IMR-90 (cell line): ENCODE measurements at regions not wholly inside any gene's neighbourhood (a gene's known extent, or its start where the extent isn't known, plus 50 kb on each side); places are given as distances from the start of the nearest gene placed in this dataset.

ENCODE experiments used
- ATAC-seq: fragments of 200-7000 bp; cut with Tn5 transposase; 2 replicates; pipeline ENCODE4 v1.9.1; 2020; ENCODE audit warnings: low read depth, mild to moderate bottlenecking, moderate library complexity
- BruUV-seq: library from RNA; stranded (reverse); fragments of 400-500 nt; replicated peaks from 2 replicates; lab custom pipeline; 2021; lab: Mats Ljungman, UMichigan
- CTCF ChIA-PET: fragments of 300-600 bp; formaldehyde crosslinking; extraction: SDS; loops from one replicate; lab custom pipeline; 2021; ENCODE audit warnings: antibody characterized with exemption; lab: Yijun Ruan, JAX
- POLR2A ChIA-PET: fragments of 300-600 bp; sonication (Branson Sonifier 250); formaldehyde crosslinking; loops from one replicate; lab custom pipeline; 2022; ENCODE audit warnings: antibody characterized with exemption; ENCODE audit not compliant: unreplicated experiment; lab: Charles Lee
- DNase-seq: peaks from one replicate; pipeline ENCODE4 v3.0.0; 2013
- H2AFZ ChIP-seq: replicated peaks from 2 replicates; pipeline ENCODE3; 2013; ENCODE audit warnings: low read length, mild to moderate bottlenecking; ENCODE audit not compliant: poor library complexity
- H2AK5ac ChIP-seq: 2 replicates; pipeline ENCODE4 v1.6.1; 2013; ENCODE audit warnings: low read depth, low read length, inconsistent platforms
- H2AK9ac ChIP-seq: replicated peaks from 2 replicates; pipeline ENCODE3; 2013; ENCODE audit warnings: mild to moderate bottlenecking, low read depth, low read length, moderate library complexity; ENCODE audit not compliant: poor library complexity
- H2BK120ac ChIP-seq: 2 replicates; pipeline ENCODE4 v1.6.1; 2013; ENCODE audit warnings: low read depth, low read length, inconsistent platforms
- H2BK15ac ChIP-seq: 3 replicates; pipeline ENCODE4 v1.6.1; 2013; ENCODE audit warnings: low read depth, low read length, inconsistent platforms
- H2BK20ac ChIP-seq: 2 replicates; pipeline ENCODE4 v1.6.1; 2013; ENCODE audit warnings: low read depth, mild to moderate bottlenecking, inconsistent platforms, low read length, moderate library complexity
- H2BK5ac ChIP-seq: 2 replicates; pipeline ENCODE4 v1.6.1; 2013; ENCODE audit warnings: mild to moderate bottlenecking, low read depth, low read length, inconsistent platforms; ENCODE audit not compliant: poor library complexity, severe bottlenecking
- H3K14ac ChIP-seq: replicated peaks from 2 replicates; pipeline ENCODE4 v1.6.1; 2013; ENCODE audit warnings: low read depth, low read length, inconsistent platforms
- H3K18ac ChIP-seq: 2 replicates; pipeline ENCODE4 v1.6.1; 2013; ENCODE audit warnings: low read depth, low read length, control low read depth
- H3K23ac ChIP-seq: 2 replicates; pipeline ENCODE4 v1.6.1; 2013; ENCODE audit warnings: low read depth, low read length, inconsistent platforms
- H3K27ac ChIP-seq: 2 replicates; pipeline ENCODE4 v1.5.1; 2013; ENCODE audit warnings: mild to moderate bottlenecking, control low read depth, low read length; ENCODE audit not compliant: insufficient read depth
- H3K27me3 ChIP-seq: 2 replicates; pipeline ENCODE4 v1.6.1; 2013; ENCODE audit warnings: low read length; ENCODE audit not compliant: control insufficient read depth, insufficient read depth
- H3K36me3 ChIP-seq: 2 replicates; pipeline ENCODE4 v1.6.1; 2013; ENCODE audit warnings: low read length, mixed read lengths; ENCODE audit not compliant: control insufficient read depth, insufficient read depth
- H3K4ac ChIP-seq: 2 replicates; pipeline ENCODE4 v1.6.1; 2013; ENCODE audit warnings: low read depth, low read length, inconsistent platforms
- H3K4me1 ChIP-seq: 2 replicates; pipeline ENCODE4 v1.6.1; 2013; ENCODE audit warnings: low read length, mixed read lengths; ENCODE audit not compliant: control insufficient read depth, insufficient read depth
- H3K4me2 ChIP-seq: 2 replicates; pipeline ENCODE4 v1.6.1; 2013; ENCODE audit warnings: low read depth, mild to moderate bottlenecking, control low read depth, low read length, moderate library complexity
- H3K4me3 ChIP-seq: 2 replicates; pipeline ENCODE4 v1.5.1; 2013; ENCODE audit warnings: low read depth, mild to moderate bottlenecking, control low read depth, low read length, moderate library complexity; ENCODE audit not compliant: insufficient read depth
- H3K56ac ChIP-seq: 2 replicates; pipeline ENCODE4 v1.6.1; 2013; ENCODE audit warnings: low read length, inconsistent platforms; ENCODE audit not compliant: insufficient read depth; ENCODE audit errors: extremely low read depth
- H3K79me1 ChIP-seq, 2 experiments: 2 replicates each; pipeline ENCODE4 v1.6.1; 2013; ENCODE audit warnings: low read length in 2 of 2, inconsistent platforms in 1 of 2, low read depth in 1 of 2
- H3K9ac ChIP-seq: 2 replicates; pipeline ENCODE4 v1.6.1; 2013; ENCODE audit warnings: low read depth, low read length, control low read depth
- H3K9me1 ChIP-seq: 2 replicates; pipeline ENCODE4 v1.6.1; 2013; ENCODE audit warnings: low read length, inconsistent platforms; ENCODE audit not compliant: insufficient read depth
- H3K9me3 ChIP-seq: 2 replicates; pipeline ENCODE4 v1.6.1; 2013; ENCODE audit warnings: low read length; ENCODE audit not compliant: control insufficient read depth, insufficient read depth
- H4K20me1 ChIP-seq: 2 replicates; pipeline ENCODE4 v1.6.1; 2013; ENCODE audit warnings: low read length, inconsistent platforms; ENCODE audit not compliant: insufficient read depth
- H4K5ac ChIP-seq: 2 replicates; pipeline ENCODE4 v1.6.1; 2013; ENCODE audit warnings: mild to moderate bottlenecking, low read depth, low read length, control low read depth
- H4K8ac ChIP-seq, 2 experiments: 2 replicates each; pipeline ENCODE4 v1.6.1; 2013; ENCODE audit warnings: low read depth in 2 of 2, low read length in 2 of 2, control low read depth in 1 of 2, inconsistent platforms in 1 of 2
- H4K91ac ChIP-seq: 2 replicates; pipeline ENCODE4 v1.6.1; 2013; ENCODE audit warnings: low read depth, low read length, inconsistent platforms; ENCODE audit not compliant: insufficient read depth
- BHLHE40 ChIP-seq: fragments of 150-350 bp; IDR thresholded peaks from 2 replicates; pipeline ENCODE4 v1.6.1; 2016; ENCODE audit warnings: mild to moderate bottlenecking, low read depth, low read length
- CEBPB ChIP-seq: IDR thresholded peaks from 2 replicates; pipeline ENCODE4 v1.6.1; 2012; ENCODE audit warnings: low read depth, low read length, improper control_type of control experiment
- CHD1 ChIP-seq: IDR thresholded peaks from 2 replicates; pipeline ENCODE4 v1.6.1; 2012; ENCODE audit warnings: low read depth, low read length, improper control_type of control experiment
- CTCF ChIP-seq: conservative IDR thresholded peaks from 2 replicates; pipeline ENCODE4 v1.5.1; 2012; ENCODE audit warnings: mild to moderate bottlenecking, low read depth, low read length, improper control_type of control experiment
- FOS ChIP-seq: fragments of 150-350 bp; IDR thresholded peaks from 2 replicates; pipeline ENCODE4 v1.6.1; 2016; ENCODE audit warnings: low read depth, low read length
- MAFK ChIP-seq: IDR thresholded peaks from 2 replicates; pipeline ENCODE4 v1.6.1; 2012; ENCODE audit warnings: low read depth, low read length, improper control_type of control experiment
- MAZ ChIP-seq: IDR thresholded peaks from 2 replicates; pipeline ENCODE4 v1.6.1; 2012; ENCODE audit warnings: low read depth, mild to moderate bottlenecking, low read length, improper control_type of control experiment, moderate library complexity, borderline replicate concordance
- MXI1 ChIP-seq: IDR thresholded peaks from 2 replicates; pipeline ENCODE4 v1.6.1; 2012; ENCODE audit warnings: low read depth, mild to moderate bottlenecking, low read length, moderate library complexity, borderline replicate concordance
- NFE2L2 ChIP-seq: fragments of 150-350 bp; IDR thresholded peaks from 2 replicates; pipeline ENCODE4 v1.6.1; 2016; ENCODE audit warnings: low read depth, mild to moderate bottlenecking, low read length
- POLR2A ChIP-seq: IDR thresholded peaks from 2 replicates; pipeline ENCODE4 v1.6.1; 2012; ENCODE audit warnings: mild to moderate bottlenecking, low read depth, low read length
- RAD21 ChIP-seq: IDR thresholded peaks from 2 replicates; pipeline ENCODE4 v1.6.1; 2012; ENCODE audit warnings: low read length, improper control_type of control experiment
- RCOR1 ChIP-seq: IDR thresholded peaks from 2 replicates; pipeline ENCODE4 v1.6.1; 2012; ENCODE audit warnings: mild to moderate bottlenecking, low read length, improper control_type of control experiment; ENCODE audit not compliant: insufficient replicate concordance
- RFX5 ChIP-seq: IDR thresholded peaks from 2 replicates; pipeline ENCODE4 v1.8.0; 2012; ENCODE audit warnings: low read depth, mild to moderate bottlenecking, low read length, moderate library complexity
- SMC3 ChIP-seq: fragments of 150-350 bp; IDR thresholded peaks from 2 replicates; pipeline ENCODE4 v1.6.1; 2016; ENCODE audit warnings: low read depth, mild to moderate bottlenecking, antibody characterized with exemption, low read length, moderate library complexity
- USF2 ChIP-seq: fragments of 150-350 bp; IDR thresholded peaks from 2 replicates; pipeline ENCODE4 v1.6.1; 2017; ENCODE audit warnings: mild to moderate bottlenecking, antibody characterized with exemption, low read length, low read depth
- WGBS, 2 experiments: methylation state at CpG; one replicate each; pipeline versions ENCODE4 v1.1.5 to v1.1.7; 2013; ENCODE audit warnings: missing lambda C conversion rate in 2 of 2; ENCODE audit not compliant: insufficient read length in 1 of 2; ENCODE audit errors: extremely low coverage in 2 of 2; 5-methylcytosine and 5-hydroxymethylcytosine counted together
- dilution Hi-C: fragments of 300-500 bp; cut with HindIII; formaldehyde crosslinking; loops from one replicate; pipeline ENCODE4 v1.14.3; 2018; ENCODE audit warnings: low sequenced_read_pairs; ENCODE audit not compliant: unreplicated experiment
- in situ Hi-C: fragments of 300-500 bp; cut with MboI; formaldehyde crosslinking; loops from 3 replicates; pipeline ENCODE4 v1.14.3; 2019; ENCODE audit warnings: low sequenced_read_pairs, inconsistent platforms, mixed read lengths
- intact Hi-C: fragments of 100-400 bp; cut with micrococcal nuclease; formaldehyde crosslinking; loops from 2 replicates; pipeline ENCODE4 v1.10.0; 2022
- TF ChIP-seq, protein P1 (sequence below): fragments of 150-350 bp; IDR thresholded peaks from 2 replicates; pipeline ENCODE4 v1.6.1; 2016; ENCODE audit warnings: low read depth, mild to moderate bottlenecking, low read length, moderate library complexity, borderline replicate concordance

DNA sequence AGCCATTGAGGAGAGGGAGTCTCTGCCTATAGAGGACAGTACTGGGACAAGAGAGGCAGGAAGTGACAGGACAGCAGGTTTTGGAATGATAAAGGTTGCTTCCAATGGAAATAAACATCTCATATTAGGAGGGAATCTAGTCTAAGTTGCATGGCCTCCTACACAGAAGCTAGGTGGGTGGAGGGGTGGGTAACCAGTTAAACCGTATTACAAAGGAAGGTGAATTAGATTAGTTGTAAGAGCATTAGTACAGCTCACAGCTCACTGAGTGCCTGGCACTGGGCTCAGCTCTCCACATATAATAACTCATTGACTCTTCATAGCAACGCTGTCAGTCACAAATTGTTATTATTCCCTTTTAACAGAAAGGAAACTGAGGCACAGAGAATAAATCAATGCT, 468.1 kb downstream of the PTPRU start:
- no CpG with 5 or more reads among the region's 2 CpGs for WGBS, 2 experiments
- POLR2A ChIA-PET = no interaction called here
- no TSS peak for BruUV-seq

More for the DNA sequence above, 468.1 kb downstream of the PTPRU start:
- no peaks in the 10 kb centered on the region for H3K36me3 ChIP-seq
- H3K56ac ChIP-seq = no peak overlapping the region
- no peaks in the 10 kb centered on the region for H3K79me1 ChIP-seq
- ATAC-seq (no peak), DNase-seq (no peak)
- no peak overlapping the region for H3K23ac ChIP-seq
- no peak overlapping the region for H2AK5ac ChIP-seq
- H2BK5ac ChIP-seq = no peak overlapping the region
- no peaks in the 10 kb centered on the region for H3K9me1 ChIP-seq
- CTCF ChIA-PET = interaction anchor here (1.3 to 2.8 kb wide), 4 partner anchors 10 to 20 kb away, joined by 3 to 18 read pairs (median 11); no protein-coding TSS in a partner anchor
- H4K8ac ChIP-seq = no peak overlapping the region
- H3K14ac ChIP-seq = no peak overlapping the region
- no peaks in the 10 kb centered on the region for H3K9me3 ChIP-seq
- no peak overlapping the region for H3K18ac ChIP-seq
- no peaks in the 10 kb centered on the region; the same call in 1 of the 2 replicates for H3K27me3 ChIP-seq
- no peak overlapping the region for H3K4me2 ChIP-seq
- peaks cover 10% of the 10 kb centered on the region for H3K4me1 ChIP-seq
- no peaks in the 10 kb centered on the region for H4K20me1 ChIP-seq
- H2BK120ac ChIP-seq = no peak overlapping the region
- dilution Hi-C loops = no loop called here
- H4K5ac ChIP-seq = no peak overlapping the region
- H2BK15ac ChIP-seq = no peak overlapping the region
- TF ChIP-seq CEBPB (no peak), CTCF (no peak), RAD21 (no peak), FOS (no peak), USF2 (no peak), MAFK (no peak), SMC3 (no peak), POLR2A (no peak), RFX5 (no peak), CHD1 (no peak), BHLHE40 (no peak), MXI1 (no peak), NFE2L2 (no peak), MAZ (no peak), RCOR1 (no peak)
- TF ChIP-seq, protein P1, sequence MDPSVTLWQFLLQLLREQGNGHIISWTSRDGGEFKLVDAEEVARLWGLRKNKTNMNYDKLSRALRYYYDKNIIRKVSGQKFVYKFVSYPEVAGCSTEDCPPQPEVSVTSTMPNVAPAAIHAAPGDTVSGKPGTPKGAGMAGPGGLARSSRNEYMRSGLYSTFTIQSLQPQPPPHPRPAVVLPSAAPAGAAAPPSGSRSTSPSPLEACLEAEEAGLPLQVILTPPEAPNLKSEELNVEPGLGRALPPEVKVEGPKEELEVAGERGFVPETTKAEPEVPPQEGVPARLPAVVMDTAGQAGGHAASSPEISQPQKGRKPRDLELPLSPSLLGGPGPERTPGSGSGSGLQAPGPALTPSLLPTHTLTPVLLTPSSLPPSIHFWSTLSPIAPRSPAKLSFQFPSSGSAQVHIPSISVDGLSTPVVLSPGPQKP = no peak
- H3K27ac ChIP-seq = no peak overlapping the region
- no peak overlapping the region for H3K4me3 ChIP-seq
- H2BK20ac ChIP-seq = no peak overlapping the region
- intact Hi-C loops = loop anchor here (5.0 kb wide), 2 partner anchors 192 to 462 kb away; no protein-coding TSS in a partner anchor
- H4K91ac ChIP-seq = no peak overlapping the region
- no peak overlapping the region for H3K9ac ChIP-seq
- H2AK9ac ChIP-seq = no peak overlapping the region
- in situ Hi-C loops = loop anchor here (10.0 kb wide), 2 partner anchors 460 to 1000 kb away; no protein-coding TSS in a partner anchor
- H2AFZ ChIP-seq = no peak overlapping the region
- no peak overlapping the region for H3K4ac ChIP-seq
